ENCODE measurements at regions not wholly inside any gene's neighbourhood (a gene's known extent, or its start where the extent isn't known, plus 50 kb on each side); places are given as distances from the start of the nearest gene placed in this dataset.

DNA sequence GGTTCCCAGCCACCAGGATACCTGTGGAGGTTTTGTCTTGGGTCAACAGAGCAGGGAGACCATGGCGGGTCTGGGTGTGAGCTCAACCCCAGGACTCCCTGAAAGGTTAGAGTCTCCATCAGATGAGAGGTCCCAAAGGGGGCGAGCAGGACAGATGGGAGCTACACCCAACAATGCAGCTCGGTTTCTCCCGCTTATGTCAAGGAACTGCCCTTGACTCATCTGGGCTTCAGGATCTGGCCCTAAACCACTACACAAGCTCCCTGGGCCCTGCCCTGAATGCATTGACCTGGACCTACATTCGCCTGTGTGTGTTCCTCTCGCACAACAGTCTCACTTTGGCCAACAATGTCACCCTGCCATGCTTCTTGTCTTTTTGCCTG lies 57.6 kb upstream of the SYNDIG1 start:
- H3K9ac ChIP-seq (ENCODE audit: low read depth in 1 of 2, low read length in 2 of 2): no peak overlapping the region
- H3K27me3 ChIP-seq (ENCODE audit: control insufficient read depth in 4 of 4, insufficient read depth in 4 of 4, low read length in 3 of 4): peaks cover 0 to 7% (median 0%) of the 10 kb centered on the region in 4 donors
- WGBS: 87% methylated on average over 6 of the region's 6 CpGs
- TF ChIP-seq, protein P1, sequence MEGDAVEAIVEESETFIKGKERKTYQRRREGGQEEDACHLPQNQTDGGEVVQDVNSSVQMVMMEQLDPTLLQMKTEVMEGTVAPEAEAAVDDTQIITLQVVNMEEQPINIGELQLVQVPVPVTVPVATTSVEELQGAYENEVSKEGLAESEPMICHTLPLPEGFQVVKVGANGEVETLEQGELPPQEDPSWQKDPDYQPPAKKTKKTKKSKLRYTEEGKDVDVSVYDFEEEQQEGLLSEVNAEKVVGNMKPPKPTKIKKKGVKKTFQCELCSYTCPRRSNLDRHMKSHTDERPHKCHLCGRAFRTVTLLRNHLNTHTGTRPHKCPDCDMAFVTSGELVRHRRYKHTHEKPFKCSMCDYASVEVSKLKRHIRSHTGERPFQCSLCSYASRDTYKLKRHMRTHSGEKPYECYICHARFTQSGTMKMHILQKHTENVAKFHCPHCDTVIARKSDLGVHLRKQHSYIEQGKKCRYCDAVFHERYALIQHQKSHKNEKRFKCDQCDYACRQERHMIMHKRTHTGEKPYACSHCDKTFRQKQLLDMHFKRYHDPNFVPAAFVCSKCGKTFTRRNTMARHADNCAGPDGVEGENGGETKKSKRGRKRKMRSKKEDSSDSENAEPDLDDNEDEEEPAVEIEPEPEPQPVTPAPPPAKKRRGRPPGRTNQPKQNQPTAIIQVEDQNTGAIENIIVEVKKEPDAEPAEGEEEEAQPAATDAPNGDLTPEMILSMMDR (IDR thresholded peaks at IDR 0.05; ENCODE audit: low read depth, low read length, missing input control): no peak
- TF ChIP-seq RAD21 (IDR thresholded peaks at IDR 0.05) (no peak), HNF4G (IDR thresholded peaks at IDR 0.05) (no peak), TAF1 (conservative IDR thresholded peaks at IDR 0.05) (no peak), NR2F2 (IDR thresholded peaks at IDR 0.05) (no peak), YY1 (IDR thresholded peaks at IDR 0.05) (no peak), SP1 (IDR thresholded peaks at IDR 0.05) (no peak), FOXA2 (IDR thresholded peaks at IDR 0.05) (no peak), GABPA (IDR thresholded peaks at IDR 0.05 in 1 of 2, conservative IDR thresholded peaks at IDR 0.05 in 1 of 2) (no peak)
- TF ChIP-seq, protein P2, sequence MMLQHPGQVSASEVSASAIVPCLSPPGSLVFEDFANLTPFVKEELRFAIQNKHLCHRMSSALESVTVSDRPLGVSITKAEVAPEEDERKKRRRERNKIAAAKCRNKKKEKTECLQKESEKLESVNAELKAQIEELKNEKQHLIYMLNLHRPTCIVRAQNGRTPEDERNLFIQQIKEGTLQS (IDR thresholded peaks at IDR 0.05): no peak
- TF ChIP-seq, protein P3, sequence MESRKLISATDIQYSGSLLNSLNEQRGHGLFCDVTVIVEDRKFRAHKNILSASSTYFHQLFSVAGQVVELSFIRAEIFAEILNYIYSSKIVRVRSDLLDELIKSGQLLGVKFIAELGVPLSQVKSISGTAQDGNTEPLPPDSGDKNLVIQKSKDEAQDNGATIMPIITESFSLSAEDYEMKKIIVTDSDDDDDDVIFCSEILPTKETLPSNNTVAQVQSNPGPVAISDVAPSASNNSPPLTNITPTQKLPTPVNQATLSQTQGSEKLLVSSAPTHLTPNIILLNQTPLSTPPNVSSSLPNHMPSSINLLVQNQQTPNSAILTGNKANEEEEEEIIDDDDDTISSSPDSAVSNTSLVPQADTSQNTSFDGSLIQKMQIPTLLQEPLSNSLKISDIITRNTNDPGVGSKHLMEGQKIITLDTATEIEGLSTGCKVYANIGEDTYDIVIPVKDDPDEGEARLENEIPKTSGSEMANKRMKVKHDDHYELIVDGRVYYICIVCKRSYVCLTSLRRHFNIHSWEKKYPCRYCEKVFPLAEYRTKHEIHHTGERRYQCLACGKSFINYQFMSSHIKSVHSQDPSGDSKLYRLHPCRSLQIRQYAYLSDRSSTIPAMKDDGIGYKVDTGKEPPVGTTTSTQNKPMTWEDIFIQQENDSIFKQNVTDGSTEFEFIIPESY (IDR thresholded peaks at IDR 0.05): no peak
- TF ChIP-seq, protein P4, sequence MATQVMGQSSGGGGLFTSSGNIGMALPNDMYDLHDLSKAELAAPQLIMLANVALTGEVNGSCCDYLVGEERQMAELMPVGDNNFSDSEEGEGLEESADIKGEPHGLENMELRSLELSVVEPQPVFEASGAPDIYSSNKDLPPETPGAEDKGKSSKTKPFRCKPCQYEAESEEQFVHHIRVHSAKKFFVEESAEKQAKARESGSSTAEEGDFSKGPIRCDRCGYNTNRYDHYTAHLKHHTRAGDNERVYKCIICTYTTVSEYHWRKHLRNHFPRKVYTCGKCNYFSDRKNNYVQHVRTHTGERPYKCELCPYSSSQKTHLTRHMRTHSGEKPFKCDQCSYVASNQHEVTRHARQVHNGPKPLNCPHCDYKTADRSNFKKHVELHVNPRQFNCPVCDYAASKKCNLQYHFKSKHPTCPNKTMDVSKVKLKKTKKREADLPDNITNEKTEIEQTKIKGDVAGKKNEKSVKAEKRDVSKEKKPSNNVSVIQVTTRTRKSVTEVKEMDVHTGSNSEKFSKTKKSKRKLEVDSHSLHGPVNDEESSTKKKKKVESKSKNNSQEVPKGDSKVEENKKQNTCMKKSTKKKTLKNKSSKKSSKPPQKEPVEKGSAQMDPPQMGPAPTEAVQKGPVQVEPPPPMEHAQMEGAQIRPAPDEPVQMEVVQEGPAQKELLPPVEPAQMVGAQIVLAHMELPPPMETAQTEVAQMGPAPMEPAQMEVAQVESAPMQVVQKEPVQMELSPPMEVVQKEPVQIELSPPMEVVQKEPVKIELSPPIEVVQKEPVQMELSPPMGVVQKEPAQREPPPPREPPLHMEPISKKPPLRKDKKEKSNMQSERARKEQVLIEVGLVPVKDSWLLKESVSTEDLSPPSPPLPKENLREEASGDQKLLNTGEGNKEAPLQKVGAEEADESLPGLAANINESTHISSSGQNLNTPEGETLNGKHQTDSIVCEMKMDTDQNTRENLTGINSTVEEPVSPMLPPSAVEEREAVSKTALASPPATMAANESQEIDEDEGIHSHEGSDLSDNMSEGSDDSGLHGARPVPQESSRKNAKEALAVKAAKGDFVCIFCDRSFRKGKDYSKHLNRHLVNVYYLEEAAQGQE (IDR thresholded peaks at IDR 0.05): no peak
- TF ChIP-seq, protein P5, sequence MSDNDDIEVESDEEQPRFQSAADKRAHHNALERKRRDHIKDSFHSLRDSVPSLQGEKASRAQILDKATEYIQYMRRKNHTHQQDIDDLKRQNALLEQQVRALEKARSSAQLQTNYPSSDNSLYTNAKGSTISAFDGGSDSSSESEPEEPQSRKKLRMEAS (IDR thresholded peaks at IDR 0.05): no peak
- H3K27ac ChIP-seq (ENCODE audit: low read depth in 1 of 2, low read length in 2 of 2): no peak overlapping the region
- H3K4me1 ChIP-seq (ENCODE audit: control insufficient read depth in 4 of 4, insufficient read depth in 4 of 4, low read length in 3 of 4): no peaks in the 10 kb centered on the region
- peaks cover 0 to 8% (median 3%) of the 10 kb centered on the region in 4 donors for H3K9me3 ChIP-seq (ENCODE audit: control insufficient read depth in 4 of 4, low read length in 3 of 4)
- H3K4me3 ChIP-seq (ENCODE audit: low read depth in 1 of 3, low read length in 3 of 3): no peak overlapping the region
- H3K36me3 ChIP-seq (ENCODE audit: control insufficient read depth in 4 of 4, insufficient read depth in 3 of 4, low read depth in 1 of 4, low read length in 3 of 4): no peaks in the 10 kb centered on the region
- DNase-seq (ENCODE audit: low spot score): no peak

DNA sequence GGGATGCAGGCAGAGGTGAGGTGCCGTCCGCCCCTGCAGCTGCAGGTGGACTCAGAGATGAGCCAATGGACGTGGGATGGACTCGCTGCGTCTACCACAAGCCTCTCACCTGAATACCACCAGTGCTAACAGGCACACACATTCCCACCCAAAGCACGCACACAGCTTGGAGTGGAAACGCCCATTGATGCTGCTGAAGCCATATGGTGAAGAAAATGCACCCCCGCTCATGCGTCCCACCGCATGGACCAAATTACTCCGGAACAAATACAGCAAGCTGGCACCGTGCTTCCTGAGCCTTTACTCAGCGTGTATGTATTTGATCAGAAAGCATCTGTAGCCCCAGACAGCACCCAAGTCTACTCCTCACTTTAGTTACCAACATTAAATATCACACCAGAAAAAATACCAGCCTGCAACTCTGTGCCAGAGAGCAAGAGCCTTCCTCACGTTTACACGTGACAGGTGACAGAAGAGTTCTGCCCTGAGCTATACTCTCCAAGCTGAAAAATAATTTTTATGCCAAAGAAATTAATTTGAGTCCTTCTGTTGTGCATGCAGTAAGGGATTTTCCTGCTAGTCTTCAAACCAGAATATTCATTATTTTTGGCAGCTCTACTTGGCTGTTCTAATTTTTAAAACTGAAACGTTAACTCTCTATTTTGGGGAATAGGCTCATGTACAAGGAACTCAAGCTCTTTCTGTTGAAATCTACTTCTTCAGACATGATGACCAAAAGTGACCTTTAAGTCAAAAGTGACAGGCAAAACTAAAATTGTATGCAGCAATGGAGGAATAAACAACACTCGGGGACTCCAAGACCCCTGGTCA lies 58.2 kb upstream of the SYNDIG1 start:
- Histone ChIP-seq H3K4me3 (ENCODE audit: low read depth in 1 of 3, low read length in 3 of 3) (no peak overlapping the region), H3K4me1 (ENCODE audit: control insufficient read depth in 4 of 4, insufficient read depth in 4 of 4, low read length in 3 of 4) (no peaks in the 10 kb centered on the region), H3K9me3 (ENCODE audit: control insufficient read depth in 4 of 4, low read length in 3 of 4) (peaks cover 0 to 5% (median under 1%) of the 10 kb centered on the region in 4 donors), H3K27me3 (ENCODE audit: control insufficient read depth in 4 of 4, insufficient read depth in 4 of 4, low read length in 3 of 4) (peaks cover 0 to 7% (median 0%) of the 10 kb centered on the region in 4 donors), H3K27ac (ENCODE audit: low read depth in 1 of 2, low read length in 2 of 2) (no peak overlapping the region), H3K9ac (ENCODE audit: low read depth in 1 of 2, low read length in 2 of 2) (no peak overlapping the region), H3K36me3 (ENCODE audit: control insufficient read depth in 4 of 4, insufficient read depth in 3 of 4, low read depth in 1 of 4, low read length in 3 of 4) (no peaks in the 10 kb centered on the region)
- TF ChIP-seq HNF4A (conservative IDR thresholded peaks at IDR 0.05) (no peak), FOXA1 (IDR thresholded peaks at IDR 0.05) (no peak)
- TF ChIP-seq, protein P5 (IDR thresholded peaks at IDR 0.05): no peak
- DNase-seq (ENCODE audit: low spot score): no peak
- 84% methylated on average over 17 of the region's 17 CpGs for WGBS
